GM12864 (cell line): ENCODE measurements at regions not wholly inside any gene's neighbourhood (a gene's known extent, or its start where the extent isn't known, plus 50 kb on each side); places are given as distances from the start of the nearest gene placed in this dataset.

Experiments
- DNase-seq: peaks from one replicate; pipeline ENCODE4 v3.0.0-alpha.2; 2011; ENCODE audit warnings: low read depth
- H3K4me3 ChIP-seq: 2 replicates; pipeline ENCODE4 v1.5.1; 2011; ENCODE audit warnings: mild to moderate bottlenecking, low read depth, low read length, control low read depth
- TF ChIP-seq, protein P1 (sequence below): IDR thresholded peaks from 2 replicates; pipeline ENCODE4 v1.5.1; 2011; ENCODE audit warnings: low read depth, mild to moderate bottlenecking, moderate library complexity, low read length, control low read depth, inconsistent platforms; ENCODE audit errors: missing control alignments

DNA sequence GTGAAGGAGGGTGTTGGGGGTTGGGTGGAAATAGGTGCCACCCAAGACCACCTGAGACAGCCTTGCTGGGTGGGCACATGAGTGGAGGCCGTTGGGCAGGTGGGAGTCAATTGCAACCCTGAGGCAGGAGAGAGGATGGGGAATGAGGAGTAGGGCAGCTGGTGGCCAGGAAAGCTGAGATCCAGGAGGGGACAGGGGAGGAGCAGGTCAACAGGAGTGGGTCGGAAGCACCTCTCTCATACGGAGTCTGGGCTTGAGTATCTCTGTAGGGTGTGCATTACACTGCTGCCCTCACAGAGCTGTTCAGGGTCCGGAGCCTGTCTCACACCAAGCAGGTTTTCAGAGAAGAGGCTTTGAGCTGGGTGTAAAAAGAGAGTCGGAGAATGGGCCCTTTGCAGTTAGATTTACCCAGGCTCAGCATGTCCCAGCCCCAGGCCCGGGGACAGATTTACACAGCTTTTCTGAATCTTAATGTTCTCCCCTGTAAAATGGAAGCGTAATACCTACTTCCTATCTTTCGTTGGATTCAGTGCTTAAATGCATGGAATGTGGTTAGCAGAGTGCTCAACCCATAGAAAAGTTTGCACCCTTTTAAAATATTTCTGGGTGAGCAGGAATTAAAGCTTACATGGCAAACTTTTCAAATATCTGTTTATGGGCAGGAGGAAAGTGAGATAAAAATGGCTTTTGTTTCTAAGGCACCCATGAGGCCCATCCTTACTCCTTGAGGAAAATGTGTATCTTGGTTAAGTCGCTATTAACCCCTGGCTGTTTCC is 144.0 kb upstream of the MYCN start:
- no peak for DNase-seq
- TF ChIP-seq, protein P1, sequence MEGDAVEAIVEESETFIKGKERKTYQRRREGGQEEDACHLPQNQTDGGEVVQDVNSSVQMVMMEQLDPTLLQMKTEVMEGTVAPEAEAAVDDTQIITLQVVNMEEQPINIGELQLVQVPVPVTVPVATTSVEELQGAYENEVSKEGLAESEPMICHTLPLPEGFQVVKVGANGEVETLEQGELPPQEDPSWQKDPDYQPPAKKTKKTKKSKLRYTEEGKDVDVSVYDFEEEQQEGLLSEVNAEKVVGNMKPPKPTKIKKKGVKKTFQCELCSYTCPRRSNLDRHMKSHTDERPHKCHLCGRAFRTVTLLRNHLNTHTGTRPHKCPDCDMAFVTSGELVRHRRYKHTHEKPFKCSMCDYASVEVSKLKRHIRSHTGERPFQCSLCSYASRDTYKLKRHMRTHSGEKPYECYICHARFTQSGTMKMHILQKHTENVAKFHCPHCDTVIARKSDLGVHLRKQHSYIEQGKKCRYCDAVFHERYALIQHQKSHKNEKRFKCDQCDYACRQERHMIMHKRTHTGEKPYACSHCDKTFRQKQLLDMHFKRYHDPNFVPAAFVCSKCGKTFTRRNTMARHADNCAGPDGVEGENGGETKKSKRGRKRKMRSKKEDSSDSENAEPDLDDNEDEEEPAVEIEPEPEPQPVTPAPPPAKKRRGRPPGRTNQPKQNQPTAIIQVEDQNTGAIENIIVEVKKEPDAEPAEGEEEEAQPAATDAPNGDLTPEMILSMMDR = no peak
- no peak overlapping the region for H3K4me3 ChIP-seq

DNA sequence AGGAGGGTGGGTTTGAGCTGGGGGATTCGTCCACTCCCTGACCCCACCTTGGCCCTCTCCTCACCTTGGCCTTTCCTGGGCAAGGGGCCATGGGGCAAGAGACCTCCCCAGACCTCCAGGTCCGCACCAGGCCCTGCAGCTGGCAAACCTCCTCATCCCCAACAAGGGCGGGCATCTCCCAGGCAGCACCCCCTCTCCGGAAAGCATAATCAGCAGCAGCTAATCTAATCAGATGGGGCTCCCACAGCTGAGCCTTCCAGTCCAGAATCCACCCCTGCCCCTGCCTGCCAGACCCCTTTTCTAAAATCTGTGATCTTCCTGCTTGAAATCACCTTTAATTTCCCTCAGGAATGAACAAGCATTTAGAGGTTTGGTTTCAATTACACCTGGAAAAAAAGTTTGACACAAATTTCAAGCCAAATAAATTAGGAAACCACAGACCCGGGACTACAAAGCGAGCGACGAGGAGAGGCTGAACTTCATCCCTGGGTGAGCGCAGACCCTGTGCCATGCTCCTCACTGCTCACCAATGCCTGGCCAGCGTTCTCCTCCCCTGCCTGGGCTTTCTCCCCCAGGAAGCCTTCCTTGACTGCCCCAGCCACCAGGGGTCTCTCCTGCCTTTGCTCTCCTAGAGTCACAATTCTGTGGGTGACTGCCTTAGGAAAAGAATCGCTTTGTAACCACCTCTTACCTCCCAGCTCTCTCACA is 143.0 kb upstream of the MYCN start:
- no peak overlapping the region for H3K4me3 ChIP-seq
- no peak for DNase-seq
- TF ChIP-seq, protein P1 = peak; percentile 28

DNA sequence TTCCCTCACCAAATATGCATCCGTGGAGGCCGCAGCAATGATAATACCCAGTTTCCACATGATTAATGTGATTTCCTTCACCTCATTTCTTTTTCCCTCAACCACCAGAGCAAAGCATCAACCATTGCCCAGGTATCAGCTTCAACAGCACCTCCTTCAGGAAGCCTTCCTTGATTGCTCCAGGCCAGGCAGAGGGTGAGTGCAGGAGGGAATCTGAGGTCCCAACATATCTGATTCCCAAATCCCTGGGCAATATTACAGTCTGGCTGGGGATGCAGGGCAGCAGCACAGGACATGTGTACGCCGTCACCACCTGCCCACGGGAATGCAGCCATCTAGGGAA is 142.4 kb upstream of the MYCN start:
- H3K4me3 ChIP-seq = no peak overlapping the region
- TF ChIP-seq, protein P1 = no peak
- no peak for DNase-seq

DNA sequence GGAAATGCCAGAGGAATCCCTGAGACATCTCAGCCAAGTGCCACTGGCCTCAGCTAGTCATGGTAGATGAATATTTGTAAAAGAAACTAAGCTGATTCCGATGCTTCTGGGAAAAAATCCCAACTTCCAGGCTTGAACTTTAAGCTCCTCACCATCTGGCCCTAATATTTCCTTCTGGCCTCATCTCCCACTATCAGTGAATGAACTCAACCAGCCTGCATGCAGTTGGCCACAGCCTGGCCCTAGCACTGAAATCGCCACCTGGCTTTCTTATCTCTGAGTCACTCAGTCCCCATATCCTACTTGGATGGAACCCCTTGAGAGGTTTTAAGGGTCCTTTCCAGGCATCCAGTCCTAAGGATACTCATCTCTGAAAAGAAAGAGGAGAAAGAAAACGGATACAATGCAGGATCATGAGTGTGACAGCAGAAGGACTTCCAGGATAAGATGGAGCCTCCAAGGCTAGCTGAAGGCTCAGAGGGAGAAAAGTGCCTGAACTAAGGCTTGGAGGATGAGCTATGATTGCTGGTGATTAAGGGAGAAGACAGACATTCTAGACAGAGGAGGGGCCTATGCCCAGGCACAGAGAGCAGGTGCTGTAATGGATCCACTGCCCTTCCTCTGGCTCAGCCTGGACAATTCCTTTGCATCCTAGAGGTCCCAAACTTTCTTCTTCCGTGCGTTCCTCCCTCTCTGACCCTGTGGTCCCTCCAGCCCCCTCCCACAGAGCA is 141.5 kb upstream of the MYCN start:
- TF ChIP-seq, protein P1 = no peak
- DNase-seq = no peak
- H3K4me3 ChIP-seq = no peak overlapping the region

DNA sequence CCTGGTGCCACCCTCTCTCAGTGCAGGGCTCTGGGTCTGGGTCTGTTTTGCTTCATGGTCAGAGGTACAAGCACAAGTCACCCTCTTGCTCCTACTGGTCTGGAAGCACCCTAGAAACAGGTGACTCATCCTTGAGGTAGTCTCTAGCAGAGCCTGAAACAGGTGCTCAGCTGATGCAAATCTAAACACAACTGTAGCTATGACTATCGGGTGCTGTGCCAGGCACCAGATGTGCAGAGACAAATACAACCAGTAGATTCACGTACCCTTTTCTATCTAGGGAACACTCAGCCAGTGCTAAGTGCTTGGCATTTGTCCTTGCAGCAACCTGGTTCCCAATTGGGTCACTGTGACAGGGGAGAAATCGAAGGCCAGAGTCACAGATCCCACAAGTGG is 140.9 kb upstream of the MYCN start:
- TF ChIP-seq, protein P1 = no peak
- H3K4me3 ChIP-seq = no peak overlapping the region
- no peak for DNase-seq

DNA sequence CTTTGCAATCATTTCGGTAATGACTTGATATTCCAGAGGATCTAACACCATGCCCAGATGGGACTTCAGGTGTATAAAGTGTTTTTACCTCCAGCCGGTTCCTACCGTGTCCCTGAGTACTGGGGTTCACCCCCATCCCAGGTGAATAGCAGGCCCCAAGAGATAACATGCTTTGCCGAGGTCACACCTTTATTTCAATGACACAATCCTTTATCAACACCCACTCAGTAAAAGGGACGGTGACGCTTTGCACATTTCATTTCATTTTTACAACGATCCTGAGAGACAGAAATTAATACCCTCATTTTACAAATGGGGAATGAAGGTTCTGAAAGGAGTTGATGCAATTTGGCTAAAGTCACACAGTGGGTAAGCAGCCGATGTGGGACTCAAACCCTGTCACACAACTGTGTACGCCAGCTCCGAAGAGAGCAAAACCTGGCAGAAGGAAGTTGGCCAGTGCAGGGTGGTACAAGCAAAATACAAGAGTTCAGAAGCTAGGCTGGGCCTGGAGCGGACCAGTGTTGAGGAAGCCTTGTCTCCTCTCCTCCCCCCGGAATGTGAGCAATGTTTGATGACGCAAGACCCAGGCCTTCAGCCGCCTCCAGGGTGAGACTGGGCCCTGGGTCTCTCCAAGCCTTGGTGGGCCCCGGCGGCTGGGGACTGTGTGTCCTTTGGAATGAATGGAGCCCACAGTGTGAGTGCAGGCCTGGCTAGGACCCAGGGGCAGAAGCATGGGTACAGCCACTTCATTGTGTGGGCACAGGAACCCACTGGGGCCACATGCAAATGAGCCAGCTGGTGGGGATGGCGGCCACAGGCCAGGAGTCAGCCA is 139.6 kb upstream of the MYCN start:
- TF ChIP-seq, protein P1 = no peak
- no peak for DNase-seq
- H3K4me3 ChIP-seq = no peak overlapping the region
